HEK293T (cell line): ENCODE measurements at regions not wholly inside any gene's neighbourhood (a gene's known extent, or its start where the extent isn't known, plus 50 kb on each side); places are given as distances from the start of the nearest gene placed in this dataset.

Experiments
- CTCF ChIA-PET: fragments of 350-600 bp; formaldehyde crosslinking; extraction: SDS; loops from one replicate; lab custom pipeline; 2021; ENCODE audit warnings: antibody characterized with exemption, inconsistent platforms; lab: Yijun Ruan, JAX
- POLR2A ChIA-PET: fragments of 350-600 bp; formaldehyde crosslinking; extraction: SDS; loops from one replicate; lab custom pipeline; 2020; ENCODE audit warnings: antibody characterized with exemption, inconsistent platforms; lab: Yijun Ruan, JAX
- DNase-seq: peaks from one replicate; pipeline ENCODE4 v3.0.0; 2012; ENCODE audit warnings: mixed read lengths; ENCODE audit errors: extremely low spot score
- ARNT ChIP-seq: fragments of 450-650 bp; IDR thresholded peaks from 2 replicates; pipeline ENCODE4 v1.6.1; 2017; ENCODE audit warnings: mild to moderate bottlenecking
- BHLHE40 ChIP-seq: fragments of 450-650 bp; IDR thresholded peaks from 2 replicates; pipeline ENCODE4 v1.6.1; 2016; ENCODE audit warnings: mild to moderate bottlenecking, moderate library complexity, borderline replicate concordance
- CTBP1 ChIP-seq: fragments of 450-650 bp; IDR thresholded peaks from 2 replicates; pipeline ENCODE4 v1.6.1; 2016; ENCODE audit warnings: borderline replicate concordance
- ELF4 ChIP-seq: fragments of 450-650 bp; IDR thresholded peaks from 2 replicates; pipeline ENCODE4 v1.6.1; 2017; ENCODE audit warnings: antibody characterized with exemption
- FOXA1 ChIP-seq: fragments of 450-650 bp; IDR thresholded peaks from 2 replicates; pipeline ENCODE4 v1.6.1; 2016; ENCODE audit warnings: mild to moderate bottlenecking
- FOXK2 ChIP-seq: fragments of 450-650 bp; IDR thresholded peaks from 2 replicates; pipeline ENCODE4 v1.6.1; 2016; ENCODE audit warnings: mild to moderate bottlenecking
- FOXM1 ChIP-seq: fragments of 450-650 bp; IDR thresholded peaks from 2 replicates; pipeline ENCODE4 v1.6.1; 2017; ENCODE audit warnings: mild to moderate bottlenecking, borderline replicate concordance
- HDGF ChIP-seq: fragments of 450-650 bp; IDR thresholded peaks from 2 replicates; pipeline ENCODE4 v1.6.1; 2017; ENCODE audit warnings: antibody characterized with exemption, borderline replicate concordance
- L3MBTL2 ChIP-seq: fragments of 450-650 bp; conservative IDR thresholded peaks from 2 replicates; pipeline ENCODE4 v1.6.1; 2016; ENCODE audit warnings: mild to moderate bottlenecking
- LEF1 ChIP-seq: fragments of 450-650 bp; IDR thresholded peaks from 2 replicates; pipeline ENCODE4 v1.6.1; 2017; ENCODE audit warnings: mild to moderate bottlenecking, borderline replicate concordance
- NFRKB ChIP-seq: fragments of 450-650 bp; IDR thresholded peaks from 2 replicates; pipeline ENCODE4 v1.6.1; 2016; ENCODE audit warnings: mild to moderate bottlenecking, moderate library complexity
- PKNOX1 ChIP-seq: fragments of 450-650 bp; IDR thresholded peaks from 2 replicates; pipeline ENCODE4 v1.6.1; 2016
- SP1 ChIP-seq: fragments of 450-650 bp; IDR thresholded peaks from 2 replicates; pipeline ENCODE4 v1.6.1; 2017
- SUZ12 ChIP-seq: fragments of 450-650 bp; IDR thresholded peaks from 2 replicates; pipeline ENCODE4 v1.6.1; 2016; ENCODE audit warnings: mild to moderate bottlenecking
- TARDBP ChIP-seq: fragments of 450-650 bp; IDR thresholded peaks from 2 replicates; pipeline ENCODE4 v1.6.1; 2016
- ZNF384 ChIP-seq: fragments of 450-650 bp; IDR thresholded peaks from 2 replicates; pipeline ENCODE4 v1.6.1; 2016

- ChIA-PET POLR2A (no interaction called here), CTCF (no interaction called here)
- no peak for TF ChIP-seq FOXM1
- no peak for TF ChIP-seq L3MBTL2
- no peak for TF ChIP-seq SUZ12
- no peak for TF ChIP-seq FOXK2
- no peak for TF ChIP-seq BHLHE40
- no peak for TF ChIP-seq HDGF
- no peak for TF ChIP-seq ELF4
- TF ChIP-seq NFRKB: no peak
- no peak for DNase-seq
These were observed 581.5 kb downstream of the MMUT start for GRCh38 chr6:48881551-48881950.

- TF ChIP-seq SUZ12: no peak
- no peak for TF ChIP-seq NFRKB
- TF ChIP-seq ELF4: no peak
- no peak for TF ChIP-seq ZNF384
- TF ChIP-seq FOXA1: no peak
- no peak for TF ChIP-seq PKNOX1
- no peak for TF ChIP-seq FOXK2
- TF ChIP-seq HDGF: no peak
- no peak for TF ChIP-seq FOXM1
- TF ChIP-seq TARDBP: no peak
- no peak for TF ChIP-seq BHLHE40
- no peak for TF ChIP-seq CTBP1
- TF ChIP-seq LEF1: no peak
- TF ChIP-seq ARNT: no peak
- no peak for TF ChIP-seq SP1
- no peak for TF ChIP-seq L3MBTL2
- CTCF ChIA-PET: no interaction called here
- no peak for DNase-seq
- POLR2A ChIA-PET: interaction anchor here (0.7 kb wide), 1 partner anchor 42 kb away, joined by 3 read pairs; no protein-coding TSS in a partner anchor
These were observed 593.5 kb downstream of the MMUT start for GRCh38 chr6:48869595-48869994.

GRCh38 chr6:48866682-48867081 is 596.4 kb downstream of the MMUT start:
- POLR2A ChIA-PET: no interaction called here
- DNase-seq: no peak
- TF ChIP-seq ELF4 (no peak), SP1 (no peak), FOXM1 (no peak), ZNF384 (no peak), CTBP1 (no peak), FOXK2 (no peak), ARNT (no peak), LEF1 (no peak), FOXA1 (no peak), NFRKB (no peak), HDGF (no peak), TARDBP (no peak), PKNOX1 (no peak), SUZ12 (no peak), BHLHE40 (no peak), L3MBTL2 (no peak)
- CTCF ChIA-PET: no interaction called here

GRCh38 chr6:48860175-48860574 is 602.9 kb downstream of the MMUT start:
- DNase-seq: no peak
- CTCF ChIA-PET: interaction anchor here (0.7 kb wide), 1 partner anchor 34 kb away, joined by 4 read pairs; no protein-coding TSS in a partner anchor
- POLR2A ChIA-PET: no interaction called here
- TF ChIP-seq CTBP1: no peak
- no peak for TF ChIP-seq SP1
- no peak for TF ChIP-seq FOXA1
- no peak for TF ChIP-seq PKNOX1
- no peak for TF ChIP-seq NFRKB
- no peak for TF ChIP-seq HDGF
- TF ChIP-seq FOXM1: no peak
- no peak for TF ChIP-seq ARNT
- TF ChIP-seq BHLHE40: no peak
- TF ChIP-seq L3MBTL2: no peak
- TF ChIP-seq FOXK2: no peak
- no peak for TF ChIP-seq ELF4
- no peak for TF ChIP-seq ZNF384

- ChIA-PET CTCF (interaction anchor here (0.7 kb wide), 1 partner anchor 34 kb away, joined by 4 read pairs; no protein-coding TSS in a partner anchor), POLR2A (no interaction called here)
- no peak for DNase-seq
- no peak for TF ChIP-seq PKNOX1
These were observed 603.4 kb downstream of the MMUT start for GRCh38 chr6:48859562-48860123.

GRCh38 chr6:48845219-48845618 is 617.8 kb downstream of the MMUT start:
- POLR2A ChIA-PET: no interaction called here
- no peak for TF ChIP-seq LEF1
- TF ChIP-seq SP1: no peak
- TF ChIP-seq ELF4: no peak
- no peak for TF ChIP-seq ZNF384
- no peak for TF ChIP-seq L3MBTL2
- TF ChIP-seq FOXM1: no peak
- no peak for TF ChIP-seq FOXA1
- no peak for TF ChIP-seq SUZ12
- no peak for TF ChIP-seq FOXK2
- TF ChIP-seq ARNT: no peak
- TF ChIP-seq BHLHE40: no peak
- no peak for TF ChIP-seq PKNOX1
- no peak for TF ChIP-seq NFRKB
- no peak for TF ChIP-seq CTBP1
- CTCF ChIA-PET: no interaction called here

More at GRCh38 chr6:48845219-48845618, 617.8 kb downstream of the MMUT start:
- DNase-seq: no peak
